ENCODE measurements at regions not wholly inside any gene's neighbourhood (a gene's known extent, or its start where the extent isn't known, plus 50 kb on each side); places are given as distances from the start of the nearest gene placed in this dataset.

GRCh38 chr20:22524393-22525015 is 59.9 kb downstream of the FOXA2 start:
- TF ChIP-seq, protein P1, sequence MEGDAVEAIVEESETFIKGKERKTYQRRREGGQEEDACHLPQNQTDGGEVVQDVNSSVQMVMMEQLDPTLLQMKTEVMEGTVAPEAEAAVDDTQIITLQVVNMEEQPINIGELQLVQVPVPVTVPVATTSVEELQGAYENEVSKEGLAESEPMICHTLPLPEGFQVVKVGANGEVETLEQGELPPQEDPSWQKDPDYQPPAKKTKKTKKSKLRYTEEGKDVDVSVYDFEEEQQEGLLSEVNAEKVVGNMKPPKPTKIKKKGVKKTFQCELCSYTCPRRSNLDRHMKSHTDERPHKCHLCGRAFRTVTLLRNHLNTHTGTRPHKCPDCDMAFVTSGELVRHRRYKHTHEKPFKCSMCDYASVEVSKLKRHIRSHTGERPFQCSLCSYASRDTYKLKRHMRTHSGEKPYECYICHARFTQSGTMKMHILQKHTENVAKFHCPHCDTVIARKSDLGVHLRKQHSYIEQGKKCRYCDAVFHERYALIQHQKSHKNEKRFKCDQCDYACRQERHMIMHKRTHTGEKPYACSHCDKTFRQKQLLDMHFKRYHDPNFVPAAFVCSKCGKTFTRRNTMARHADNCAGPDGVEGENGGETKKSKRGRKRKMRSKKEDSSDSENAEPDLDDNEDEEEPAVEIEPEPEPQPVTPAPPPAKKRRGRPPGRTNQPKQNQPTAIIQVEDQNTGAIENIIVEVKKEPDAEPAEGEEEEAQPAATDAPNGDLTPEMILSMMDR (conservative IDR thresholded peaks at IDR 0.05; ENCODE audit: low read length): no peak
- no peak for TF ChIP-seq EZH2phosphoT487 (IDR thresholded peaks at IDR 0.05; ENCODE audit: borderline replicate concordance)

Measured in Loucy (cell line).